Stimulated activated CD8-positive, alpha-beta memory T cell treated with anti-CD3 and anti-CD28 coated beads, Interleukin-4, amount 100 ng/mL, for 4 hours (primary cell): ENCODE measurements at regions not wholly inside any gene's neighbourhood (a gene's known extent, or its start where the extent isn't known, plus 50 kb on each side); places are given as distances from the start of the nearest gene placed in this dataset.

Experiments
- DNase-seq, 2 donors: peaks; one replicate each; pipeline ENCODE4 v3.0.0-alpha.2; 2020; ENCODE audit warnings: low read depth in 2 of 2, low spot score in 1 of 2

DNA sequence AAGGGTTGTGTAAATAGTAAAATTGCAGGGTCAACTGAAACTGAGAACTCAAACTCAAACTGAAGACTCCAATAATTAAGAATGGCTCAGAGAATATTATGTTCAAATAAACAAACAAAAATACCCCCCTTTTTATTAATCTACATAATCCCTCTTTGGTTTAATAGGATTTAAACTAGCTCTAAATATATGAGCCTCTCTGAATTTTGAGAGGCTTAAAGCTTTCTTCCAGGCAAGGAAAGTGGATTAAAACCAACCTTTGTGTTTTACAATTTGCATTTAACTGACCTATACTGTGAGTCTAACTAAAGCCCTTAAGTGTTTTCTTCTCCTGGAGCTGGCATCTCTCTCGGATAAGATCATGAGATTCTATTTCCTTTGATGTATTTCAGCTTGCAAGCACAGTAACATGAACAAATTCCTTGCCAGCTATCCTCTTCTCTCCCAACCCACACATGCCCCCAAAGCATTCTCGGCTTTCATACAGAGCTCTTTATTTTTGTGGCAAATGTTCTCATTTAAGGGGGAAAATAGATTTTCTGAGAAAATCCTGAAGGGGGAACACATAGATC lies 1310.8 kb upstream of the AGA start:
- no peak for DNase-seq

DNA sequence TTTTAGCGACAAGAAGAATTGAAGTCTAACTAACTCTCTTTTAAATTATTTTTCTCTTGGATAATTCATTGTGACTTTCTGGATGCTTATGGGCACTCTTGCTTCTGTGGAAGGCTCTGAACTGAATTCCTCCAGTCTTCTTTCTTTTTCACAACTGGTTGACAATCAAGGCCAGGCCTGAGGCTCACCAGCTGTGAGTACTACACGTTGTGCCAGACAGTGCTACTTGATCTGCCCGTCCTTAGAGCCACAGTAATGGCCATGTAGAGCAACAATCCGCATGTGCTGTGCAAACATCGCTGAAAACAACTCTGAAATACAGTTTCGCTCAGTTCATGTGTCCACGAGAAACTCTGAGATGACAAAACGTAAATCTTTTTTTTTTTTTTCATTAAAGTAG lies 1336.3 kb upstream of the AGA start:
- DNase-seq: no peak

DNA sequence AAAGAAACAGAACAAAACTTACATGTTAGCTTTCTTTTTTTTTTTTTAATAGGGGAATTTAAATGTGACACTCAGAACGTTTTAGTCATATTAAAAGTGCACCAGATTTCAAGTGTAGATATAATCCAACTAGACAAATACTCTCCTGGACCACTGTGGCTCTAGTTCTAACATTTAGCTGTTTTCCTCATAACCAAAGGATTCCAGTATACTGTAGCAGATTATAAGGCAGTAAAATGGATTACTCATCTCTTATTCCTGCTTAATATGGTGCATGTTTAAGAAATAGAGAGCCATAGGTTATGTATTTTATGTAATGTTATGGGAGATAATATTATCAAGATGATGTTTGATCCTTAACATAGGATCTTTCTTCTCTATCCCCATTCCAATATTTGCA lies 1339.5 kb upstream of the AGA start:
- no peak for DNase-seq

DNA sequence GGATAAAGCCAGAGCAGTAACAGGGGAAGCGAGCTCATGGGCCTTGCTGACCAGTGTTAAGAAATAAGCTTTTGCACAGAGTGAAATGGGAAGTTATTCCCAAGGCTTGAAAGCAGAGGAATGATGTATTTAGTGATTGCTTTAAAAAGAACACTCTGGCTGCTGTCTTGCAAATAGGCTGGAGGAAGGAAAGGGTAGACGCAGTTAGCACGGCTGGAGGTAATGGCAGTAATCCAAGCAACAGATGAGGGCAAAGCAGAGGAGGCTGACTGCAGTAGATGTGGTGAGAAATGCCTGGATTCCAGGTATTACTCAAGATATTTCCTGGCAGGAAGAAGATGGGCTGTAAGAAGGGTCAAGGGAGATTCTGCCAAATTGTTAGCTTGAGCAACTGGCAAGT lies 1342.3 kb upstream of the AGA start:
- DNase-seq: no peak

DNA sequence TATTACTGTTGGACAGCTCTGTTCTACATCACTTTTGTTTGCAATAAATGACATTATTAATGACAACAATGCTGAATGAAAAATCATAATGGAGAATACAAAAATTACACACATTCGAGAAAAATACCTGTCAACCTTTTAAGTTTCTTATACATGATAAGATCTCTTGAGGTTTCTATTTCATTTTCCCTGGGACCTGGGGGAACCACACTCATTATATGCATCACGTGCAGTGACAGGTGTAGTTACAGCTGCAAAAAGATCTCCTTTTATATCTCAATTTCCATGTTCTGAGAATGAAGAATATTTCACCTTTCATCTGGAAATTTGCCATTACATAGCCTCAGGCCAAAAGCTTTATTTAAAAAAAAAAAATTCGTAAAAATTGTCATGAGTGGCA lies 1347.0 kb upstream of the AGA start:
- DNase-seq: no peak

DNA sequence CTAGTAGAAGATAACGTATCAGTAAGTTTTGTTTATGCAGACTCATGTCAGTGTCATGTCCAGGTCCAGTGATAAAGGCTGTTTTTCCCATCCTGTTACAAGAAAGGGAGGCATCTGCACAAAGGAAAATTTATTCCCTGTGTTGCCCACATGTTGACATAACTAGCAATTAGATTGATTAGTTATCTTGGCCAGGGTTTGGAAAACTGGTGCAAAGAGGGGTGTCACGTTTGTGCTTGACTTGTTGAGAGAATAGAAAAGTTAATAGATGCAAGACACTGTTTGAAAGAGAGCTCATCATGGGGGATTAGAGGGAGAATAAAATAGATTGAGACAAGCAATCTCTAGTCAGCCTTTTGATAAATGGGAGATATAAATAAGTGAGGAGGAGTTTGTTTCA lies 1357.0 kb upstream of the AGA start:
- no peak for DNase-seq

DNA sequence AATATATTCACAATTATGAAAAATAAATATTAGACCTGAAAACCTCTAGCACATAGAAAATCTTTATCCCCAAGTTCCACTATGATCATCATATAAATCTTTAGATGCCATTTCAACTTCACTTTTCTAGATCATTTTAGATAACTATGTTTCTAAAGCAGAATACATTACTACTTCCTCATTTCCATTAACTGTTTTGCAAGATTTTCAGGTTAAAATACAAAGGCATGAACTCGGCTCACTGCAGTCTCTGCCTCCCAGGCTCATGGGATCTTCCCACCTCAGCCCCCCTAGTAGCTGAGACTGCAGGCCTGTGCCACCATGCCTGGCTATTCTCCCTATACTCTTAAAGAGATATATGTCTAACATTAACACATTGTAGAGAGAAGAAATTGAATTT lies 1365.9 kb upstream of the AGA start:
- no peak for DNase-seq

DNA sequence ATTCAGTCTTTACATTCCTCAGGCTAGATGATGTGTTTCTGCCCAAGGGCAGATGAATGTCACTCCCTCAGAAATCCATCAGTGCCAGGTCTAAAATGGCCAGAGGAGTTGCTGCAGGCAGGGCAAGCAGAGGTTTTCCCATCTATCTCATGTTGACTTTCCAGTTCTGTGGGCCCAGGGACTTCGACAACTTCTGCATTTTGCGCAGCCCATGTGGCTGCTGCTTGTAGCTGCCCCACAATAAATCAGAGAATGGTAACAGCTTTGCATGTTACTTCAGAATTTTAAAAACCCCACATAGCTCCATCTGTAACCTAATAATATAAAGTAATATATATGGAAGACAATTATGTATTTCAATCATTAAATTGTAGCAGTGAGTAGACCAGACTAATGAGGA lies 1367.7 kb upstream of the AGA start:
- no peak for DNase-seq

DNA sequence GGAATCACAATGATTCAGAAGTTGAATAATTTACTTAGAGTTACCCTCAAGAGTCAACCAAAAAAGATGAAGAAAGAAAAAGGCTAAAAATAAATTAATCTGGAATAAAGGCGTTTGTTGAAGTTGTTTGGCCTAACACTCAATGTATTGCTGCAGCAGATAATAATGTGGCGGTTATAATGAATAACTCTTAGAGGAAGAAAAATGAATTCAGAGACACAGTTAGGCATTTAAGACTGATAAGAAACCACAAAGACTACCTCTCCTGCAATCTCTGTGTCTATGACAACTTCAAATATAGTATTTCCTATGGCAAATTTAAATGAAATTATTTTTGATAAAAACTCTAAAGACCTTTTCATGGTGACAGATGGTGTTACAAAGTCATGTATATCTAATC lies 1369.1 kb upstream of the AGA start:
- DNase-seq: no peak

DNA sequence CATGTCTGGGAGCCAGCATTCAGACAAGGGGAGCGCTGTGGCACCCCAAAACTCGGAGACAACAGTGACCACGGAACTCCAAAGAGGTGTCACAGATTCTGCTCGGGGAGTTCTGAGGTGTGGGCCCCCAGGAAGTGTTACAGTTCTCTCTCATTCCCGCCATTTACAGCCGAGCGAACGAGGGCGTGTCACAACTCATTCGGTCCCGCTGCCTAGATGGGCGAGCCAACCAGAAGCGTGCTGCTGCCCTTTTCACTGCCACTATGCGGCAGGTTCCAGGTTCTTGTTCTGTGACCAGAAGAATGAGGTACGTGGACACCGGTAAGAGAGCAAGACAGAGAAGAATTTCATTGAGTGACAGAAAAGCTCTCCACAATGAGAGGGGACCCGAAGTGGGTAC lies 1370.6 kb upstream of the AGA start:
- no peak for DNase-seq

DNA sequence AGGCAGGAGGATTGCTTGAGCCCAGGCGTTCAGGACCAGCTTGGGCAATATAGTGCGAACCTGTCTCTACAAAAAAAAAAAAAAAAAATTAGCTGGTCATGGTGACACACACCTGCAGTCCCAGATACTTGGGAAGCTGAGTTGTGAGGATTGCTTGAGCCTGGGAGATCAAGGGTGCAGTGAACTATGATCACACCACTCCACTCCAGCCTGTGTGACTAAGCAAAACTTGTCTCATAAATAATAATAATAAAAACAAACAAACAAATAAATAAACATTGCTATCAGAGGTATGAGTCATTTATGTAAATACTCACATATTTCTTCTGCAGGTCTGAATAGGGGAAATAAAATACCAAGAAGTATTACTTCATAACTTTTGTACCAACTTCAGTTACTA lies 1372.7 kb upstream of the AGA start:
- DNase-seq: no peak

DNA sequence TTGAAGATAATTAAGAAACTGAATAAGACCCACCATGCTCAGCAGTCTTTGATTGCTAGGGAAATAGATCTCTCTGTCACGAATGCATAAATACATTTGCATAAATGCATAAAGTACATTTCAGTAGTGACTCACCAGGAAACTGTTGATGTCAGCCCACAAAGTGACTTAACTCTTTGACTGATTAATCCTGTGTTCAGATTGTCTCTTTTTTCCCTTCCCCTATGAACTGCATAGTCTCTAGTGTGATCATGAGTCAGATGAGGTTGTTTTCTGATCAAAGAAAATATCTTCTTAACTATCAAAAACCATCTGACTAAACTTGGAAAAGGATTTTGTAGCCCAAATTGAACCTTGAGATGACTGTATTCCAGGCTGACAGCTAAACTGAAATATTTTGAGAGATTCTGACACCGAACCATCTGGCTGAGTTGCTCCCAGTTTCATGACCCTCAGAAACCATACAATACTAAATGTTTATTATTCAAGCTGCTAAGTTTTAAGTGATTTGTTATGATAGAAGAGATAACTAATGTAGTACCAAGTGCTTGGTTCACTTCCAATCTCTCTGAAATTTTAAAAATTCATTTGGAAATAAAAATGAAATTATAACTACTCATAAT lies 1381.5 kb upstream of the AGA start:
- no peak for DNase-seq

DNA sequence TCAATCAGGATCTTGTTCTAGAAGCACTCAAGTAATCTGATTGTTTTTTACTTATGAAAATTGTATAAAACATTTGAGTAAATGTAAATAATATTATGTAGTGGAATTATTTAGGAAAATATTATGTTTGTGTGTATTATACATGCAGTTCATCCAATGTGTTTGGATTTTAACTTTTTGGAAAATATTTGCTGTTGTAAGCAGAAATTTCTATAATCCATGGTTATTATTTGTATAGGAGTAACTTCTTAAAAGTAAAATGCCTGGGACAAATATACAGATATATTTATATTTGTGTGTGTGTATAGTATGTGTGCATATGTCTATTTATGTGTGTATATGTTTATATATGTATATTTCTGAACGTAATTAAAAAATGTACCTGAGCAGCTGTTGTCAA lies 1394.6 kb upstream of the AGA start:
- DNase-seq: no peak

DNA sequence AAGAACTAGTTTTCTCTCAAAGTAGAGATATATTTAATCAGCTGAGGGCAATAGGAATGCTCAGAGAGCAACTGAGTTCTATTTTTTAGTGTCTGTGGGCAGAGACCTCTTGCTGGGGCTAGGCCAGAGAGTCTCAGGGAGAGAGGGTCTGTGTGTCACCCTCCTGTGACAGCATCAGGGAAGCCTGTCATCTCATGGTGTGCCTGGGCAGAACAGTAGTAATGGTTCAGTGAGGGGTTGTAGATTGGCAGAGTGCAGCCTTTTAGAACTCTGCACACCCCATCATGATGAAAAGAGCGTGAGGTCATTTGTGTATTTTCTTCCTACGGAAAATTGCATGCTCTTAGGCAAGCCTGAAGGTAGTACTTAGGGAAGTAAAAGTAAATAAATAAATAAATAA lies 1396.5 kb upstream of the AGA start:
- DNase-seq: no peak

DNA sequence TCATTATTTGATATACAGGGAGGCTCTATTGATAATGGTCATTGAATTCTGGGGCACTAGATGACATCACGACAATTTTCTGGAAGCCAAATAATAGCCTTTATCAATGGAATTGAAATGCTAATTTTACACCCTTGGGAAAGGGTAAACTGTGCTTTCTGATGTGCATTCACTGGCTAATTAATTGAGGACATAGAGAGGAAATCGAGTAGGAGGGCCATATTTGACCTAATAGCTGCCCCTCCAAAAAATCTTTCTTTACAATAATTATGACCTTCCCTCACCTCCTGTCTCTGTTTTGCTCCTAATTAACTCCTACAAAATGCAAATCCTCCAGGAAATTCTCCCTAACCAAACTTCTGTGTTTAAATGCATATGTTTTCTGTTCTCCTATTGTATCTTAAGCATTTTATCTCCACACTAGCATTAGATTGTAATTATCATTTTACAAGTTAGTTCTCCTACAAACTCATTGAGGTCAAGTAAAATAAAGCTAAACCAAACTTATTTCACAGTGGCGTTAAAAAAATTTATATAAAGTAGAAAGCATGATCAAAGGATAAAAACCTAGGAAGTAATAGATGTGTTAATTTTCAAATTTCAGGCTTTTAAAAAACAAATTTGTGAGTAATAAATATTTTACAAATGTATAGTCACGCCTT lies 1414.0 kb upstream of the AGA start:
- DNase-seq: no peak

DNA sequence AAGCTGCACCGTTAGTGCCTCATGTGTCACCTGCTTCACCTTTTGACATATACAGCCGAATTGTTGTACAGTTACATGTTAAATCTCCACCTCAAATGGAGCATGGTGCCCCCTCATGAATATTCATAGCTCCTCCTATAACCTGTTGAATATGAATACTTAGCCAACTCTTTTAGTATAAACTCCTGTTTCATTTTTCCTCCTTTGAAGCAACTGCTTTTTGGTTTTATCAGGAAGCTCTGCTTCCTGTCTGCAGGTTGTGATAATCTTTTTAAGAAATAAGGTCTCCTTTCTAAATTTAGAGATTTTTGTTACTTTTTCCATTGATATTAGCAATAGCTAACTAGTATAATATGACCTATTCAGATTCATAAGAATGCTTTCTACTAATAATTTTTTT lies 1429.2 kb upstream of the AGA start:
- no peak for DNase-seq

DNA sequence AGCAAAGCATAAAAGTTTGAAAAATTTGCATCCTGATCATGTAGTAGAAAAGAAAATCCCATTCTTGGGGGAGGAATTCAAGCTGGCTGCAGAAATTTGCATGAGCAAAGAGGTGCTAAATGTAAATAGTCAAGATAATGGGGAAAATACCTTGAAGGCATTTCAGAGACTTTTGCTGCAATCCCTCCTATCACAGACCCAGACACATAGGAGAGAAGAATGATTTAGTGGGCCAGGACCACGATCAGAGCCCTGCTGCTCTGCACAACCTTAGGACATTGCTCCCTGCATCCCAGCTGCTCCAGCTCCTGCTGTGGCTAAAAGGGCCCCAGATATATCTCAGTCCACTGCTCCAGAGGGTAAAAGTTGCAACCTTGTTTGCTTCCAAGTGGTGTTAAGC lies 1439.7 kb upstream of the AGA start:
- DNase-seq: no peak

DNA sequence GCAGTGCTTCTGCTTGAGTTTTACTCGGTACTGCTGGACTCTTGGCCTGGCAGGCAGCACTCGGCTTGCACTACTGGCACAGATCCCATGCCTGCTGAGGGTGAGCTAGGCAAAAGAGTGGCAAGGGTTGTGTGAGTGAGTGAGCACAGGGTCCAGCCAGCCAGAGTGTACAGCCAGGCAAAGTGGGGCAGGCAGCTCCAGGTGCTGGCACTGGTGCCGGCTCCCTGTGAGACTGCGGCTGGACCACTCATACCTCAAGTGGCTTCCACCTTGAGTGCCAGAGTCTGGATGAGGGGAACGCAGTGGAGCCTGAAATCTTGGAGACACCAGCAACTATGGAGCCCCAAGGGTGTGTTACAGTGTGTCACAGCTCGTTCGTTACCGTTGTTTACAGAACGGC lies 1451.9 kb upstream of the AGA start:
- DNase-seq: no peak

DNA sequence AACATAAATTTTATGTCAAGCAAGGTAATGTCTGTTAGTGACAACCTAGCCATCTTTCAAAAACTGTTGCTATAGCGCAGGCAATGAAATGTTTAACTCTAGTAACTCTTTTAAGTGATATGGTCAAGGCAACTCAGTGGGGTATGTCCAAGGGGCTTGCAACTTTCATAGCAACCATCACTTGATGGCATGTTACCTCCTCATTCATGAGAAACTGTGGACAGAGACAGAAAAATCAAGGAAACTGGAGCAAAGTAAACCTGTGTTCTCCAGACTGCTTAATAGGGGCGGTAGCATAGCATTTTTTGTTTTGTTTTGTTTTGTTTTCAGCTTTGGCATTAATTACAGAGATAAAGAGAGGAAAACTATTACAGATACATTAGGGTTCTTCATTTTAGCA lies 1456.8 kb upstream of the AGA start:
- no peak for DNase-seq

DNA sequence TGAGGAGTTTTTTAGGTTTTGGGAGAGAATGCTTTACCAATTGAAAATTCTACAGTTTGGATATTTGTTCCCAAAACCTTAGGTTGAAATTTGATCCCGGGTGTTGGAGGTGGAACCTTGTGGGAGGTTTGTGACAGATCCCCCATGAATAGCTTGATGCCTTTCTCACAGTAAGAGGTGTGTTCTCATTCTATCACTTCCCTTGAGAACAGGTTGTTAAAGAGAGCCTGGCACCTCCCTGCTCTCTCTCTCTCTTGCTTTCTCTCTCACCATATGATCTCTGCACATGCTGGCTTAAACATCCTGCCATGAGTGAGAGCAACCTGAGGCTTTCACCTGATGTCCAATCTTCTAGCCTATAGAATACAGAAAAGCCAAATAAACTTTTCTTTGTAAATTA lies 1475.5 kb upstream of the AGA start:
- DNase-seq: no peak

DNA sequence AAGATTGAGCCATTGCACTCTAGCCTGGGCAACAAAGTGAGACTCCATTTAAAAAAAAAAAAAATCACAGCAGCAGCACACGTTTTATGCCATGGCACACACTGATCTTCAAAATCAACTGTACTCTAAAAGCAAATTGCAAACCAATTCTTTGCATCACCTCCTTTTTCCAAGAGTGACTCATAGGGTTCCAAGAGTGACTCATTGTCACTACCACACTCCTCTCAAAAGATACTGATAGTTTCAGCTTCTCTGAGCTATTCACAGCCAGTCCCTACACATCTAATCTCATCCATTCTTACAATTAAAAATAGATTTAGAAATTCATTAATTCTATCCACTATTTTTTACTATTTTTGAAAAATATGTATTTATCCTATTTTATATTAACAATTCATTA lies 1494.9 kb upstream of the AGA start:
- no peak for DNase-seq

DNA sequence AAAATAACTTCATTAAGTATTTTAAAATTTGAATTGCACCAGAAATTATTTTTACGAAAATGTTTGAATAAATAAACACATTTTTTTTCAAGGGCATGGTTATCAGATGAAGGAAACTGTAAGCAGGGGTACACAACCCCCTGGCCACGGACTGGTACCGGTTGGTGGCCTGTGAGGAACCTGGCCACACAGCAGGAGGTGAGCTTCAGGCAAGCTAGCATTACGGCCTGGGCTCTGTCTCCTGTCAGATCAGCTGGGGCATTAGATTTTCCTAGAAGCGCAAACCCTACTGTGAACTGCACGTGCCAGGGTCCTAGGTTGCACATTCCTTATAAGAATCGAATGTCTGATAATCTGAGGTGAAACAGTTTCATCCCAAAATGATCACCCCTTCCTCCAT lies 1499.7 kb upstream of the AGA start:
- no peak for DNase-seq

DNA sequence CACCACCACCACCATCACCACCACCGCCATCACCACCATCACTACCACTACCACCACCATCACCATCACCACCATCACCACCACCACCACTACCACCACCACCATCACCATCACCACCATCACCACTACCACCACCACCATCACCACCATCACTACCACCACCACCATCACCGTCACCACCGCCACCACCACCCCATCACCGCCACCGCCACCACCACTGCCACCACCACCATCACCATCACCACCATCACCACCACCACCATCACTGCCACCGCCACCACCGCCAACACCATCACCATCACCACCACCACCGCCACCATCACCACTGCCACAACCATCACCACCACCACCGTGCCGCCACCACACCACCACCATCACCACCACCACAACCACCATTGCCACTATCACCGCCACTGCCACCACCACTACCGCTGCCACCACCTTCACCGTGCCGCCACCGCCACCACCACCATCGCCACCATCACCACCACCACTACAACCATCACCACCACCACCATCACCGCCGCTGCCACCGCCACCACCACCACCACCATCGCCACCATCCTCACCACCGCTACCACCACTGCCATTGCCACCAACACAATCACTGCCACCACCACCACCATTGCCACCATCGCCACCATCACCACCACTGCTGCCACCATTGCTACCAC lies 1511.3 kb upstream of the AGA start:
- DNase-seq: no peak
